Astrocyte (in vitro differentiated cells and primary cell): ENCODE measurements at regions not wholly inside any gene's neighbourhood (a gene's known extent, or its start where the extent isn't known, plus 50 kb on each side); places are given as distances from the start of the nearest gene placed in this dataset.
"Not testable (repeated sequence)": the region's sequence is repeated elsewhere in the genome, so short reads cannot be mapped to it uniquely, and the experiment has no call there.

Source experiments
- DNase-seq: peaks from one replicate; pipeline ENCODE4 v3.0.0-alpha.2; 2010; ENCODE audit warnings: low read depth
- FAIRE-seq: peaks from 2 replicates; lab custom pipeline; 2011; peaks lifted over from hg19 to GRCh38; lab: Jason Lieb, UNC
- H2AFZ ChIP-seq: 2 replicates; pipeline ENCODE4 v1.6.0; 2012; ENCODE audit warnings: low read depth, low read length, inconsistent platforms
- H3K27ac ChIP-seq: 2 replicates; pipeline ENCODE4 v1.5.1; 2011; ENCODE audit warnings: low read depth, low read length, inconsistent platforms
- H3K27me3 ChIP-seq: 2 replicates; pipeline ENCODE4 v1.6.0; 2011; ENCODE audit warnings: low read length, inconsistent platforms; ENCODE audit not compliant: insufficient read depth
- H3K36me3 ChIP-seq: 2 replicates; pipeline ENCODE4 v1.5.1; 2011; ENCODE audit warnings: low read length, inconsistent platforms; ENCODE audit not compliant: insufficient read depth
- H3K4me1 ChIP-seq: 2 replicates; pipeline ENCODE4 v1.5.1; 2011; ENCODE audit warnings: low read length, inconsistent platforms; ENCODE audit not compliant: insufficient read depth
- H3K4me2 ChIP-seq: 2 replicates; pipeline ENCODE4 v1.6.0; 2012; ENCODE audit warnings: low read length, inconsistent platforms
- H3K4me3 ChIP-seq: 2 replicates; pipeline ENCODE4 v1.5.1; 2011; ENCODE audit warnings: low read depth, mild to moderate bottlenecking, low read length, inconsistent platforms; ENCODE audit not compliant: insufficient read depth
- H3K79me2 ChIP-seq: 2 replicates; pipeline ENCODE4 v1.6.0; 2012; ENCODE audit warnings: mild to moderate bottlenecking, low read length, inconsistent platforms; ENCODE audit not compliant: insufficient read depth
- H3K9ac ChIP-seq: 2 replicates; pipeline ENCODE4 v1.6.0; 2012; ENCODE audit warnings: mild to moderate bottlenecking, low read length, inconsistent platforms
- H3K9me3 ChIP-seq: 2 replicates; pipeline ENCODE4 v1.5.1; 2012; ENCODE audit warnings: low read depth, mild to moderate bottlenecking, low read length, inconsistent platforms; ENCODE audit not compliant: insufficient read depth
- H4K20me1 ChIP-seq: 2 replicates; pipeline ENCODE4 v1.6.0; 2012; ENCODE audit warnings: low read length, inconsistent platforms; ENCODE audit not compliant: insufficient read depth
- H3K27ac Mint-ChIP-seq: one replicate; pipeline ENCODE4 v1.8.0; 2021; ENCODE audit warnings: mild to moderate bottlenecking, mixed read lengths; ENCODE audit not compliant: unreplicated experiment
- H3K27me3 Mint-ChIP-seq: one replicate; pipeline ENCODE4 v1.8.0; 2021; ENCODE audit warnings: low read depth, mixed read lengths; ENCODE audit not compliant: unreplicated experiment
- H3K36me3 Mint-ChIP-seq: one replicate; pipeline ENCODE4 v1.8.0; 2021; ENCODE audit warnings: low read depth, mixed read lengths; ENCODE audit not compliant: unreplicated experiment
- H3K4me1 Mint-ChIP-seq: one replicate; pipeline ENCODE4 v1.8.0; 2021; ENCODE audit warnings: low read depth, mixed read lengths; ENCODE audit not compliant: unreplicated experiment
- H3K4me3 Mint-ChIP-seq: one replicate; pipeline ENCODE4 v1.8.0; 2021; ENCODE audit warnings: mild to moderate bottlenecking, moderate library complexity, mixed read lengths; ENCODE audit not compliant: unreplicated experiment
- H3K9me3 Mint-ChIP-seq: one replicate; pipeline ENCODE4 v1.8.0; 2021; ENCODE audit warnings: mild to moderate bottlenecking, mixed read lengths; ENCODE audit not compliant: unreplicated experiment
- CTCF ChIP-seq: IDR thresholded peaks from 2 replicates; pipeline ENCODE4 v1.5.1; 2011; ENCODE audit warnings: low read depth, mild to moderate bottlenecking, inconsistent platforms, low read length, moderate library complexity; ENCODE audit not compliant: insufficient read depth
- EZH2 ChIP-seq: IDR thresholded peaks from 2 replicates; pipeline ENCODE4 v1.6.1; 2012; ENCODE audit warnings: mild to moderate bottlenecking, low read length, inconsistent platforms; ENCODE audit not compliant: insufficient read depth

- Mint-ChIP-seq H3K27ac (no peak overlapping the region), H3K27me3 (no peaks in the 10 kb centered on the region), H3K9me3 (no peaks in the 10 kb centered on the region), H3K4me3 (no peak overlapping the region), H3K36me3 (no peaks in the 10 kb centered on the region), H3K4me1 (no peaks in the 10 kb centered on the region)
- DNase-seq, result peak; percentile 63
- Histone ChIP-seq H3K9ac (no peak overlapping the region), H3K36me3 (no peaks in the 10 kb centered on the region), H3K4me2 (peak overlapping the region; percentile 23), H3K4me3 (no peak overlapping the region), H4K20me1 (no peaks in the 10 kb centered on the region), H3K9me3 (no peaks in the 10 kb centered on the region), H3K79me2 (no peaks in the 10 kb centered on the region), H3K4me1 (no peaks in the 10 kb centered on the region), H3K27ac (no peak overlapping the region), H3K27me3 (no peaks in the 10 kb centered on the region), H2AFZ (no peak overlapping the region)
- FAIRE-seq, result no peak
- TF ChIP-seq EZH2, result no peak
- TF ChIP-seq CTCF, result no peak
Measured at GRCh38 chr10:63681993-63682697, 160.9 kb downstream of the REEP3 start.

GRCh38 chr10:63682698-63683052 lies 161.5 kb downstream of the REEP3 start:
- H3K4me3 Mint-ChIP-seq, H3K27ac ChIP-seq, H2AFZ ChIP-seq, H3K27me3 ChIP-seq, H3K27ac Mint-ChIP-seq, H3K9ac ChIP-seq, H3K9me3 ChIP-seq, H3K36me3 ChIP-seq, H3K4me2 ChIP-seq, H3K36me3 Mint-ChIP-seq, FAIRE-seq, H3K79me2 ChIP-seq, H4K20me1 ChIP-seq, H3K9me3 Mint-ChIP-seq, H3K4me1 ChIP-seq, DNase-seq, H3K4me3 ChIP-seq, H3K4me1 Mint-ChIP-seq, H3K27me3 Mint-ChIP-seq: not testable (repeated sequence)

GRCh38 chr10:63683223-63683622 lies 162.0 kb downstream of the REEP3 start:
- TF ChIP-seq CTCF, result no peak
- no peak for TF ChIP-seq EZH2
- no peak overlapping the region for H3K27ac Mint-ChIP-seq
- H3K27me3 Mint-ChIP-seq, result no peaks in the 10 kb centered on the region
- no peaks in the 10 kb centered on the region for H3K79me2 ChIP-seq
- no peaks in the 10 kb centered on the region for H4K20me1 ChIP-seq
- H3K36me3 Mint-ChIP-seq, result no peaks in the 10 kb centered on the region
- H3K4me1 Mint-ChIP-seq, result no peaks in the 10 kb centered on the region
- H3K4me1 ChIP-seq, result no peaks in the 10 kb centered on the region
- no peaks in the 10 kb centered on the region for H3K9me3 Mint-ChIP-seq
- H3K27ac ChIP-seq, result no peak overlapping the region
- H3K27me3 ChIP-seq, result no peaks in the 10 kb centered on the region
- DNase-seq (no peak), FAIRE-seq (no peak)
- no peaks in the 10 kb centered on the region for H3K9me3 ChIP-seq
- H3K4me3 Mint-ChIP-seq, result no peak overlapping the region
- H3K4me2 ChIP-seq, result no peak overlapping the region
- H2AFZ ChIP-seq, result no peak overlapping the region
- no peaks in the 10 kb centered on the region for H3K36me3 ChIP-seq
- H3K4me3 ChIP-seq, result no peak overlapping the region
- H3K9ac ChIP-seq, result no peak overlapping the region
